WTC11 (cell line): ENCODE measurements at regions not wholly inside any gene's neighbourhood (a gene's known extent, or its start where the extent isn't known, plus 50 kb on each side); places are given as distances from the start of the nearest gene placed in this dataset.

Experiments used
- ATAC-seq: fragments of 200-7000 bp; cut with Tn5 transposase; 2 replicates; pipeline ENCODE4 v1.10.0; 2021; ENCODE audit warnings: mild to moderate bottlenecking, moderate library complexity
- CTCF ChIA-PET: fragments of 300-600 bp; sonication (Branson Sonifier 250); formaldehyde crosslinking; loops from one replicate; lab custom pipeline; 2021; ENCODE audit warnings: antibody characterized with exemption; lab: Charles Lee
- POLR2A ChIA-PET: fragments of 350-600 bp; sonication (Branson Sonifier 250); formaldehyde crosslinking; loops from one replicate; lab custom pipeline; 2021; ENCODE audit warnings: antibody characterized with exemption; lab: Charles Lee
- DNase-seq: peaks from one replicate; pipeline ENCODE4 v3.0.0; 2021; ENCODE audit warnings: low spot score
- H3K27ac Mint-ChIP-seq: 2 replicates; pipeline ENCODE4 v1.8.0; 2021; ENCODE audit warnings: mixed read lengths
- H3K27me3 Mint-ChIP-seq: 2 replicates; pipeline ENCODE4 v1.8.0; 2021; ENCODE audit warnings: low read depth, mild to moderate bottlenecking, moderate library complexity, mixed read lengths
- H3K36me3 Mint-ChIP-seq: 2 replicates; pipeline ENCODE4 v1.8.0; 2021; ENCODE audit warnings: mixed read lengths
- H3K4me1 Mint-ChIP-seq: 2 replicates; pipeline ENCODE4 v1.8.0; 2022; ENCODE audit warnings: mixed read lengths
- H3K4me3 Mint-ChIP-seq: 2 replicates; pipeline ENCODE4 v1.8.0; 2021; ENCODE audit warnings: mild to moderate bottlenecking, moderate library complexity, mixed read lengths
- H3K9me3 Mint-ChIP-seq: 2 replicates; pipeline ENCODE4 v1.8.0; 2021; ENCODE audit warnings: mixed read lengths
- ATF1 ChIP-seq: sonication (generic); formaldehyde crosslinking; IDR thresholded peaks from 2 replicates; pipeline ENCODE4 v1.8.1; 2023; ENCODE audit warnings: mild to moderate bottlenecking, moderate library complexity, missing genetic modification reagents
- FOXK1 ChIP-seq: sonication (generic); formaldehyde crosslinking; IDR thresholded peaks from 2 replicates; pipeline ENCODE4 v1.8.0; 2022; ENCODE audit warnings: mild to moderate bottlenecking, moderate library complexity, missing genetic modification reagents
- FOXP1 ChIP-seq: sonication (generic); formaldehyde crosslinking; IDR thresholded peaks from 2 replicates; pipeline ENCODE4 v1.8.0; 2022; ENCODE audit warnings: missing genetic modification reagents, mild to moderate bottlenecking, moderate library complexity, borderline replicate concordance
- GTF2I ChIP-seq: fragments of 250-450 bp; sonication (Bioruptor Pico); conservative IDR thresholded peaks from 2 replicates; pipeline ENCODE4 v1.4.0; 2021; ENCODE audit warnings: mild to moderate bottlenecking
- MYBL2 ChIP-seq: sonication (generic); formaldehyde crosslinking; IDR thresholded peaks from 2 replicates; pipeline ENCODE4 v1.8.1; 2023; ENCODE audit warnings: mild to moderate bottlenecking, moderate library complexity, missing genetic modification reagents
- NR3C1 ChIP-seq: sonication (generic); formaldehyde crosslinking; conservative IDR thresholded peaks from 2 replicates; pipeline ENCODE4 v1.8.1; 2023; ENCODE audit warnings: low read depth, mild to moderate bottlenecking, missing genetic modification reagents
- ZNF317 ChIP-seq: sonication (generic); formaldehyde crosslinking; IDR thresholded peaks from 2 replicates; pipeline ENCODE4 v1.8.1; 2023; ENCODE audit warnings: low read depth, mild to moderate bottlenecking, moderate library complexity, missing genetic modification reagents, borderline replicate concordance
- TF ChIP-seq, protein P1 (sequence below): sonication (generic); formaldehyde crosslinking; IDR thresholded peaks from 2 replicates; pipeline ENCODE4 v1.8.0; 2022; ENCODE audit warnings: mild to moderate bottlenecking, missing genetic modification reagents
- TF ChIP-seq, protein P2 (sequence below): sonication (generic); formaldehyde crosslinking; IDR thresholded peaks from 2 replicates; pipeline ENCODE4 v1.8.1; 2023; ENCODE audit warnings: mild to moderate bottlenecking, missing genetic modification reagents, moderate library complexity
- TF ChIP-seq, protein P3 (sequence below): sonication (generic); formaldehyde crosslinking; IDR thresholded peaks from 2 replicates; pipeline ENCODE4 v1.8.0; 2022; ENCODE audit warnings: mild to moderate bottlenecking, missing genetic modification reagents
- TF ChIP-seq, protein P4 (sequence below): sonication (generic); formaldehyde crosslinking; IDR thresholded peaks from 2 replicates; pipeline ENCODE4 v1.8.0; 2023; ENCODE audit warnings: mild to moderate bottlenecking, missing genetic modification reagents
- TF ChIP-seq, protein P5 (sequence below): sonication (generic); formaldehyde crosslinking; IDR thresholded peaks from 2 replicates; pipeline ENCODE4 v1.8.1; 2022; ENCODE audit warnings: mild to moderate bottlenecking, missing genetic modification reagents, moderate library complexity, borderline replicate concordance
- TF ChIP-seq, protein P6 (sequence below): sonication (generic); formaldehyde crosslinking; IDR thresholded peaks from 2 replicates; pipeline ENCODE4 v1.8.1; 2022; ENCODE audit warnings: missing genetic modification reagents, borderline replicate concordance

DNA sequence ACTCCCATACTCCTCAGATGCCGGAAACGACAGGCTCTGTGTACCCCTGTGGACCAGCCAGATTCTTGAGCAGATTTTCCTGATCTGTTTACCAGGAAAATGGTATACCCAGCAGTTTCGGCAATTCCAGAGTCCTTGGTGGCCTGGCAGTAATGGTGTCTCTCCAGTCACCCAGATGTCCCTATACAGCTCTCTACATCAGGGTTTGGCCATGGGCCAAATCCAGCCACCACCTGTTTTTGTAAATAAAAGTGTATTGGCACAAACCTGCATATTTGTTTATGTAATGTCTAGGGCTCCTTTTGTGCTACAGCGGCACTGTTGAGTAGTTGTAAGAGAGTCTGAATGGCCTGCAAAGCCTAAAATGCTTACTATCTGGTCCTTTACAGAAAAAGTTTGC lies 491.3 kb downstream of the RPS24 start (continued):
- TF ChIP-seq ATF1 (CRISPR knock-in tag) = no peak
- TF ChIP-seq, protein P1, sequence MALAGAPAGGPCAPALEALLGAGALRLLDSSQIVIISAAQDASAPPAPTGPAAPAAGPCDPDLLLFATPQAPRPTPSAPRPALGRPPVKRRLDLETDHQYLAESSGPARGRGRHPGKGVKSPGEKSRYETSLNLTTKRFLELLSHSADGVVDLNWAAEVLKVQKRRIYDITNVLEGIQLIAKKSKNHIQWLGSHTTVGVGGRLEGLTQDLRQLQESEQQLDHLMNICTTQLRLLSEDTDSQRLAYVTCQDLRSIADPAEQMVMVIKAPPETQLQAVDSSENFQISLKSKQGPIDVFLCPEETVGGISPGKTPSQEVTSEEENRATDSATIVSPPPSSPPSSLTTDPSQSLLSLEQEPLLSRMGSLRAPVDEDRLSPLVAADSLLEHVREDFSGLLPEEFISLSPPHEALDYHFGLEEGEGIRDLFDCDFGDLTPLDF (CRISPR knock-in tag) = no peak
- TF ChIP-seq, all 79 proteins: peak for 0

DNA sequence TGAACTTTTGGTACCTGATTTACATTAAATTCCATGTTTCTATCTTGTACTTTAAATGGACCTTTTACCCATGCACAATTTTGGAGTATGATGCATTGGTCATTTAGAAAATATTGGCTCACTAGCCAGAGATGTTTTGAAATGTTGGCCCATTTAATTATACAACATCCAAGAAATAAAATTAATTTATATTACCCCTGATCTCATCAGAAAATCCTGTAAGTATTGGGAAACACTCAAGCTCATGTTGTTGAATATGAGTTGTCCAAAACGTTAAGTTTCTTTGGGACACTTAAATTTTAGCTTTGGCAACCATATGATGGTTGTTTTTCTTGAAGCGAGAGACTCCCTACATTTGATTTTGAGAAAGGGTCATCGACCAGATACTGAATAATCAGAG lies 492.7 kb downstream of the RPS24 start:
- H3K27me3 Mint-ChIP-seq = no peaks in the 10 kb centered on the region
- peaks cover 18% of the 10 kb centered on the region for H3K9me3 Mint-ChIP-seq
- peaks cover 12% of the 10 kb centered on the region for H3K4me1 Mint-ChIP-seq
- H3K27ac Mint-ChIP-seq = no peak overlapping the region
- ChIA-PET POLR2A (no interaction called here), CTCF (no interaction called here)
- TF ChIP-seq FOXP1 (no peak), ZNF317 (CRISPR knock-in tag) (no peak), NR3C1 (CRISPR knock-in tag) (no peak), FOXK1 (CRISPR knock-in tag) (no peak)
- TF ChIP-seq, protein P2, sequence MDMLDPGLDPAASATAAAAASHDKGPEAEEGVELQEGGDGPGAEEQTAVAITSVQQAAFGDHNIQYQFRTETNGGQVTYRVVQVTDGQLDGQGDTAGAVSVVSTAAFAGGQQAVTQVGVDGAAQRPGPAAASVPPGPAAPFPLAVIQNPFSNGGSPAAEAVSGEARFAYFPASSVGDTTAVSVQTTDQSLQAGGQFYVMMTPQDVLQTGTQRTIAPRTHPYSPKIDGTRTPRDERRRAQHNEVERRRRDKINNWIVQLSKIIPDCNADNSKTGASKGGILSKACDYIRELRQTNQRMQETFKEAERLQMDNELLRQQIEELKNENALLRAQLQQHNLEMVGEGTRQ (CRISPR knock-in tag) = no peak
- TF ChIP-seq, protein P3, sequence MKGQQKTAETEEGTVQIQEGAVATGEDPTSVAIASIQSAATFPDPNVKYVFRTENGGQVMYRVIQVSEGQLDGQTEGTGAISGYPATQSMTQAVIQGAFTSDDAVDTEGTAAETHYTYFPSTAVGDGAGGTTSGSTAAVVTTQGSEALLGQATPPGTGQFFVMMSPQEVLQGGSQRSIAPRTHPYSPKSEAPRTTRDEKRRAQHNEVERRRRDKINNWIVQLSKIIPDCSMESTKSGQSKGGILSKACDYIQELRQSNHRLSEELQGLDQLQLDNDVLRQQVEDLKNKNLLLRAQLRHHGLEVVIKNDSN (CRISPR knock-in tag) = no peak
- ATAC-seq (no peak), DNase-seq (no peak)
- H3K4me3 Mint-ChIP-seq = no peak overlapping the region
- H3K36me3 Mint-ChIP-seq = no peaks in the 10 kb centered on the region; the same call in 1 of the 2 replicates

DNA sequence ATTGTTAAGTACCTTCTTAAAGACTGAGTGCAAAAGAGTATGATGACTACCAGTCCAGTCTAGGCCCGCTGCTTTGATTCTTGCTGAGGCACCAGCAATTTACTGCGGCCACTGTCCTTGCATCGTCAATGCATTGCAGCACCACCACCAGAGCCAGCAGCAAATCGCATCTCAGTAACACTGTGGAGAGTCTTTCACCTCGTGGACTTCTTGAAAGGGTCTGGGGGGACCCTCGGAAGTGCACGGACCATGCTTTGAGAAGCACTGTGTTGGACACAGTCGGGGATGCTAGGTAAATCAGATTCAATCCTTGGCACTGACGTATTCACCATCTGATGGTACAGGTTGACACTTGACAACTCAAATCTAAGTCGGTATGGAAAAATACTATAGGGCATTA lies 493.6 kb downstream of the RPS24 start:
- ChIA-PET POLR2A (no interaction called here), CTCF (no interaction called here)
- no peaks in the 10 kb centered on the region for H3K27me3 Mint-ChIP-seq
- peaks cover 5% of the 10 kb centered on the region; the same call in 1 of the 2 replicates for H3K36me3 Mint-ChIP-seq
- TF ChIP-seq, protein P4, sequence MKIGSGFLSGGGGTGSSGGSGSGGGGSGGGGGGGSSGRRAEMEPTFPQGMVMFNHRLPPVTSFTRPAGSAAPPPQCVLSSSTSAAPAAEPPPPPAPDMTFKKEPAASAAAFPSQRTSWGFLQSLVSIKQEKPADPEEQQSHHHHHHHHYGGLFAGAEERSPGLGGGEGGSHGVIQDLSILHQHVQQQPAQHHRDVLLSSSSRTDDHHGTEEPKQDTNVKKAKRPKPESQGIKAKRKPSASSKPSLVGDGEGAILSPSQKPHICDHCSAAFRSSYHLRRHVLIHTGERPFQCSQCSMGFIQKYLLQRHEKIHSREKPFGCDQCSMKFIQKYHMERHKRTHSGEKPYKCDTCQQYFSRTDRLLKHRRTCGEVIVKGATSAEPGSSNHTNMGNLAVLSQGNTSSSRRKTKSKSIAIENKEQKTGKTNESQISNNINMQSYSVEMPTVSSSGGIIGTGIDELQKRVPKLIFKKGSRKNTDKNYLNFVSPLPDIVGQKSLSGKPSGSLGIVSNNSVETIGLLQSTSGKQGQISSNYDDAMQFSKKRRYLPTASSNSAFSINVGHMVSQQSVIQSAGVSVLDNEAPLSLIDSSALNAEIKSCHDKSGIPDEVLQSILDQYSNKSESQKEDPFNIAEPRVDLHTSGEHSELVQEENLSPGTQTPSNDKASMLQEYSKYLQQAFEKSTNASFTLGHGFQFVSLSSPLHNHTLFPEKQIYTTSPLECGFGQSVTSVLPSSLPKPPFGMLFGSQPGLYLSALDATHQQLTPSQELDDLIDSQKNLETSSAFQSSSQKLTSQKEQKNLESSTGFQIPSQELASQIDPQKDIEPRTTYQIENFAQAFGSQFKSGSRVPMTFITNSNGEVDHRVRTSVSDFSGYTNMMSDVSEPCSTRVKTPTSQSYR (CRISPR knock-in tag) = no peak
- no peak for TF ChIP-seq GTF2I (CRISPR knock-in tag)
- TF ChIP-seq, protein P5, sequence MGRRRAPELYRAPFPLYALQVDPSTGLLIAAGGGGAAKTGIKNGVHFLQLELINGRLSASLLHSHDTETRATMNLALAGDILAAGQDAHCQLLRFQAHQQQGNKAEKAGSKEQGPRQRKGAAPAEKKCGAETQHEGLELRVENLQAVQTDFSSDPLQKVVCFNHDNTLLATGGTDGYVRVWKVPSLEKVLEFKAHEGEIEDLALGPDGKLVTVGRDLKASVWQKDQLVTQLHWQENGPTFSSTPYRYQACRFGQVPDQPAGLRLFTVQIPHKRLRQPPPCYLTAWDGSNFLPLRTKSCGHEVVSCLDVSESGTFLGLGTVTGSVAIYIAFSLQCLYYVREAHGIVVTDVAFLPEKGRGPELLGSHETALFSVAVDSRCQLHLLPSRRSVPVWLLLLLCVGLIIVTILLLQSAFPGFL = no peak
- TF ChIP-seq MYBL2 = no peak
- TF ChIP-seq, protein P6, sequence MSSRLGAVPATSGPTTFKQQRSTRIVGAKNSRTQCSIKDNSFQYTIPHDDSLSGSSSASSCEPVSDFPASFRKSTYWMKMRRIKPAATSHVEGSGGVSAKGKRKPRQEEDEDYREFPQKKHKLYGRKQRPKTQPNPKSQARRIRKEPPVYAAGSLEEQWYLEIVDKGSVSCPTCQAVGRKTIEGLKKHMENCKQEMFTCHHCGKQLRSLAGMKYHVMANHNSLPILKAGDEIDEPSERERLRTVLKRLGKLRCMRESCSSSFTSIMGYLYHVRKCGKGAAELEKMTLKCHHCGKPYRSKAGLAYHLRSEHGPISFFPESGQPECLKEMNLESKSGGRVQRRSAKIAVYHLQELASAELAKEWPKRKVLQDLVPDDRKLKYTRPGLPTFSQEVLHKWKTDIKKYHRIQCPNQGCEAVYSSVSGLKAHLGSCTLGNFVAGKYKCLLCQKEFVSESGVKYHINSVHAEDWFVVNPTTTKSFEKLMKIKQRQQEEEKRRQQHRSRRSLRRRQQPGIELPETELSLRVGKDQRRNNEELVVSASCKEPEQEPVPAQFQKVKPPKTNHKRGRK (CRISPR knock-in tag) = no peak
- peaks cover 22% of the 10 kb centered on the region for H3K9me3 Mint-ChIP-seq
- H3K4me1 Mint-ChIP-seq = peaks cover 12% of the 10 kb centered on the region
- no peak overlapping the region for H3K4me3 Mint-ChIP-seq
- ATAC-seq (no peak), DNase-seq (no peak)
- no peak overlapping the region for H3K27ac Mint-ChIP-seq
